Panc1 (cell line): ENCODE measurements at regions not wholly inside any gene's neighbourhood (a gene's known extent, or its start where the extent isn't known, plus 50 kb on each side); places are given as distances from the start of the nearest gene placed in this dataset.

Experiments
- POLR2AphosphoS5 ChIP-seq: IDR thresholded peaks from 2 replicates; pipeline ENCODE4 v1.6.1; 2012; ENCODE audit warnings: mild to moderate bottlenecking, low read depth, low read length, moderate library complexity
- TF ChIP-seq, protein P1 (sequence below): fragments of 450-650 bp; IDR thresholded peaks from 2 replicates; pipeline ENCODE4 v1.5.1; 2017; ENCODE audit warnings: mild to moderate bottlenecking
- TF ChIP-seq, protein P2 (sequence below), 2 experiments: IDR thresholded peaks; 2 replicates each; pipeline ENCODE4 v1.6.1; 2011 to 2012; ENCODE audit warnings: low read depth in 2 of 2, control low read depth in 1 of 2, low read length in 1 of 2, mild to moderate bottlenecking in 1 of 2, moderate library complexity in 1 of 2; ENCODE audit not compliant: insufficient read depth in 1 of 2

DNA sequence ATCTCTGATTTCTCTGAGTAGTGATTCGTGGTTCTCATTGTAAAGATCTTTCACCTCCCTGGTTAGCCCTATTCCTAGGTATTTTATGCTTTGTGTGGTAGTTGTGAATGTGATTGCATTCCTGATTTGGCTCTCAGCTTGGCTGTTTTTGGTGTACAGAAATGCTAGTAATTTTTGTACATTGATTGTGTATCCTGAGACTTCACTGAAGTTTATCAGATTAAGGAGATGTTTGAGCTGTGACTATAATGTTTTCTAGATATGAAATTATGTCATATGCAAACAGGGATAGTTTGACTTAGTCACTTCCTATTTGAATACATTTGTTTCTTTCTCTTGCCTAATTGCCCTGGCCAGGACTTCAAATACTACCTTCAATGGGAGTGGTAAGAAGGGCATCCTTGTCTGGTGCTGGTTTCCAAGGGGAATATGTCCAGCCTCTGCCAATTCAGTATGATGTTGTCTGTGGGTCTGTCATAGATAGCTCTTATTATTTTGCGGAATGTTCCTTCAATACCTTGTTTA lies 251.9 kb upstream of the ZNF804A start:
- TF ChIP-seq, protein P1, sequence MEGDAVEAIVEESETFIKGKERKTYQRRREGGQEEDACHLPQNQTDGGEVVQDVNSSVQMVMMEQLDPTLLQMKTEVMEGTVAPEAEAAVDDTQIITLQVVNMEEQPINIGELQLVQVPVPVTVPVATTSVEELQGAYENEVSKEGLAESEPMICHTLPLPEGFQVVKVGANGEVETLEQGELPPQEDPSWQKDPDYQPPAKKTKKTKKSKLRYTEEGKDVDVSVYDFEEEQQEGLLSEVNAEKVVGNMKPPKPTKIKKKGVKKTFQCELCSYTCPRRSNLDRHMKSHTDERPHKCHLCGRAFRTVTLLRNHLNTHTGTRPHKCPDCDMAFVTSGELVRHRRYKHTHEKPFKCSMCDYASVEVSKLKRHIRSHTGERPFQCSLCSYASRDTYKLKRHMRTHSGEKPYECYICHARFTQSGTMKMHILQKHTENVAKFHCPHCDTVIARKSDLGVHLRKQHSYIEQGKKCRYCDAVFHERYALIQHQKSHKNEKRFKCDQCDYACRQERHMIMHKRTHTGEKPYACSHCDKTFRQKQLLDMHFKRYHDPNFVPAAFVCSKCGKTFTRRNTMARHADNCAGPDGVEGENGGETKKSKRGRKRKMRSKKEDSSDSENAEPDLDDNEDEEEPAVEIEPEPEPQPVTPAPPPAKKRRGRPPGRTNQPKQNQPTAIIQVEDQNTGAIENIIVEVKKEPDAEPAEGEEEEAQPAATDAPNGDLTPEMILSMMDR = no peak
- TF ChIP-seq, protein P2, sequence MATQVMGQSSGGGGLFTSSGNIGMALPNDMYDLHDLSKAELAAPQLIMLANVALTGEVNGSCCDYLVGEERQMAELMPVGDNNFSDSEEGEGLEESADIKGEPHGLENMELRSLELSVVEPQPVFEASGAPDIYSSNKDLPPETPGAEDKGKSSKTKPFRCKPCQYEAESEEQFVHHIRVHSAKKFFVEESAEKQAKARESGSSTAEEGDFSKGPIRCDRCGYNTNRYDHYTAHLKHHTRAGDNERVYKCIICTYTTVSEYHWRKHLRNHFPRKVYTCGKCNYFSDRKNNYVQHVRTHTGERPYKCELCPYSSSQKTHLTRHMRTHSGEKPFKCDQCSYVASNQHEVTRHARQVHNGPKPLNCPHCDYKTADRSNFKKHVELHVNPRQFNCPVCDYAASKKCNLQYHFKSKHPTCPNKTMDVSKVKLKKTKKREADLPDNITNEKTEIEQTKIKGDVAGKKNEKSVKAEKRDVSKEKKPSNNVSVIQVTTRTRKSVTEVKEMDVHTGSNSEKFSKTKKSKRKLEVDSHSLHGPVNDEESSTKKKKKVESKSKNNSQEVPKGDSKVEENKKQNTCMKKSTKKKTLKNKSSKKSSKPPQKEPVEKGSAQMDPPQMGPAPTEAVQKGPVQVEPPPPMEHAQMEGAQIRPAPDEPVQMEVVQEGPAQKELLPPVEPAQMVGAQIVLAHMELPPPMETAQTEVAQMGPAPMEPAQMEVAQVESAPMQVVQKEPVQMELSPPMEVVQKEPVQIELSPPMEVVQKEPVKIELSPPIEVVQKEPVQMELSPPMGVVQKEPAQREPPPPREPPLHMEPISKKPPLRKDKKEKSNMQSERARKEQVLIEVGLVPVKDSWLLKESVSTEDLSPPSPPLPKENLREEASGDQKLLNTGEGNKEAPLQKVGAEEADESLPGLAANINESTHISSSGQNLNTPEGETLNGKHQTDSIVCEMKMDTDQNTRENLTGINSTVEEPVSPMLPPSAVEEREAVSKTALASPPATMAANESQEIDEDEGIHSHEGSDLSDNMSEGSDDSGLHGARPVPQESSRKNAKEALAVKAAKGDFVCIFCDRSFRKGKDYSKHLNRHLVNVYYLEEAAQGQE (IDR thresholded peaks at IDR 0.05; ENCODE audit: insufficient read depth in 1 of 2, low read depth in 2 of 2, low read length in 1 of 2) = no peak
- no peak for TF ChIP-seq POLR2AphosphoS5
